Caco-2 (cell line): ENCODE measurements at regions not wholly inside any gene's neighbourhood (a gene's known extent, or its start where the extent isn't known, plus 50 kb on each side); places are given as distances from the start of the nearest gene placed in this dataset.

ENCODE experiments used
- BruUV-seq: library from RNA; stranded (reverse); fragments of 400-500 nt; replicated peaks from 2 replicates; lab custom pipeline; 2021; lab: Mats Ljungman, UMichigan
- CTCF ChIA-PET: fragments of 300-600 bp; sonication (Branson Sonifier 250); formaldehyde crosslinking; loops from one replicate; lab custom pipeline; 2022; ENCODE audit warnings: antibody characterized with exemption; lab: Charles Lee
- POLR2A ChIA-PET: fragments of 300-600 bp; sonication (Branson Sonifier 250); formaldehyde crosslinking; loops from one replicate; lab custom pipeline; 2022; ENCODE audit warnings: antibody characterized with exemption; lab: Charles Lee
- DNase-seq, 2 experiments: peaks; one replicate each; pipeline versions ENCODE4 v3.0.0 to v3.0.0-alpha.2; 2020 to 2022
- H3K27me3 ChIP-seq: replicated peaks from 2 replicates; pipeline ENCODE4 v1.6.0; 2011; ENCODE audit warnings: low read length; ENCODE audit not compliant: control insufficient read depth, insufficient read depth
- H3K36me3 ChIP-seq: 2 replicates; pipeline ENCODE4 v1.5.1; 2011; ENCODE audit warnings: low read length; ENCODE audit not compliant: control insufficient read depth, insufficient read depth
- H3K4me1 ChIP-seq: fragments of 250-450 bp; sonication (Bioruptor Pico); 2 replicates; pipeline ENCODE4 v1.5.1; 2020; ENCODE audit warnings: mild to moderate bottlenecking
- H3K4me3 ChIP-seq: 2 replicates; pipeline ENCODE4 v1.5.1; 2011; ENCODE audit warnings: low read depth, mild to moderate bottlenecking, control low read depth, low read length
- H3K9me3 ChIP-seq: fragments of 250-450 bp; sonication (Bioruptor Pico); 2 replicates; pipeline ENCODE4 v1.5.1; 2020; ENCODE audit warnings: mild to moderate bottlenecking, moderate library complexity
- H3K27ac Mint-ChIP-seq: one replicate; pipeline ENCODE4 v1.8.0; 2022; ENCODE audit warnings: mixed read lengths; ENCODE audit not compliant: unreplicated experiment
- H3K27me3 Mint-ChIP-seq: one replicate; pipeline ENCODE4 v1.8.0; 2022; ENCODE audit warnings: mixed read lengths; ENCODE audit not compliant: insufficient read depth, unreplicated experiment
- H3K36me3 Mint-ChIP-seq: one replicate; pipeline ENCODE4 v1.8.0; 2022; ENCODE audit warnings: mild to moderate bottlenecking, mixed read lengths; ENCODE audit not compliant: insufficient read depth, unreplicated experiment
- H3K4me1 Mint-ChIP-seq: one replicate; pipeline ENCODE4 v1.8.0; 2022; ENCODE audit warnings: low read depth, mixed read lengths; ENCODE audit not compliant: unreplicated experiment
- H3K4me3 Mint-ChIP-seq: one replicate; pipeline ENCODE4 v1.8.0; 2022; ENCODE audit warnings: mild to moderate bottlenecking, moderate library complexity, mixed read lengths; ENCODE audit not compliant: unreplicated experiment
- H3K9me3 Mint-ChIP-seq: one replicate; pipeline ENCODE4 v1.8.0; 2022; ENCODE audit warnings: mixed read lengths; ENCODE audit not compliant: unreplicated experiment
- CTCF ChIP-seq, 2 experiments: fragments of 200-600 bp in 1 of 2; IDR thresholded peaks; 1 replicate in 1 of 2; 2 replicates in 1 of 2; pipeline versions ENCODE4 v1.5.1 to v1.8.0; 2011 to 2022; ENCODE audit warnings: antibody characterized with exemption in 1 of 2, control low read depth in 1 of 2, inconsistent platforms in 1 of 2, low read depth in 1 of 2, low read length in 1 of 2, mild to moderate bottlenecking in 1 of 2, moderate library complexity in 1 of 2; ENCODE audit not compliant: insufficient read depth in 1 of 2, severe bottlenecking in 1 of 2, unreplicated experiment in 1 of 2
- intact Hi-C: fragments of 100-400 bp; cut with micrococcal nuclease; formaldehyde crosslinking; loops from one replicate; pipeline ENCODE4 v1.10.0; 2022; ENCODE audit not compliant: unreplicated experiment

- intact Hi-C loops: no loop called here
- Histone ChIP-seq H3K36me3 (no peaks in the 10 kb centered on the region), H3K4me1 (no peaks in the 10 kb centered on the region), H3K9me3 (no peaks in the 10 kb centered on the region), H3K27me3 (peaks cover 2% of the 10 kb centered on the region), H3K4me3 (no peak overlapping the region)
- TF ChIP-seq CTCF (IDR thresholded peaks at IDR 0.05; ENCODE audit: insufficient read depth in 1 of 2, low read depth in 1 of 2, low read length in 1 of 2, severe bottlenecking in 1 of 2, unreplicated experiment in 1 of 2): no peak
- CTCF ChIA-PET: no interaction called here
- no peaks in the 10 kb centered on the region for H3K36me3 Mint-ChIP-seq
- peaks cover 7% of the 10 kb centered on the region for H3K9me3 Mint-ChIP-seq
- H3K4me1 Mint-ChIP-seq: no peaks in the 10 kb centered on the region
- POLR2A ChIA-PET: no interaction called here
- no TSS peak for BruUV-seq
- H3K27ac Mint-ChIP-seq: no peak overlapping the region
- no peak for DNase-seq
- peaks cover 45% of the 10 kb centered on the region for H3K27me3 Mint-ChIP-seq
- H3K4me3 Mint-ChIP-seq: no peak overlapping the region
Observed at GRCh38 chr17:77696721-77697460, 261.6 kb upstream of the TNRC6C start.

GRCh38 chr17:77697480-77698400, 260.8 kb upstream of the TNRC6C start:
- Mint-ChIP-seq H3K9me3 (peaks cover 16% of the 10 kb centered on the region), H3K4me3 (no peak overlapping the region), H3K4me1 (no peaks in the 10 kb centered on the region), H3K27me3 (peaks cover 44% of the 10 kb centered on the region), H3K27ac (no peak overlapping the region), H3K36me3 (no peaks in the 10 kb centered on the region)
- H3K27me3 ChIP-seq: peaks cover 2% of the 10 kb centered on the region
- DNase-seq: no peak
- no peaks in the 10 kb centered on the region for H3K36me3 ChIP-seq
- POLR2A ChIA-PET: no interaction called here
- intact Hi-C loops: no loop called here
- no peaks in the 10 kb centered on the region for H3K4me1 ChIP-seq
- TF ChIP-seq CTCF (IDR thresholded peaks at IDR 0.05; ENCODE audit: insufficient read depth in 1 of 2, low read depth in 1 of 2, low read length in 1 of 2, severe bottlenecking in 1 of 2, unreplicated experiment in 1 of 2): no peak
- no TSS peak for BruUV-seq
- H3K9me3 ChIP-seq: no peaks in the 10 kb centered on the region
- CTCF ChIA-PET: no interaction called here
- no peak overlapping the region for H3K4me3 ChIP-seq

GRCh38 chr17:77698903-77699623, 259.4 kb upstream of the TNRC6C start:
- no peak for TF ChIP-seq CTCF (IDR thresholded peaks at IDR 0.05; ENCODE audit: insufficient read depth in 1 of 2, low read depth in 1 of 2, low read length in 1 of 2, severe bottlenecking in 1 of 2, unreplicated experiment in 1 of 2)
- H3K4me1 ChIP-seq: no peaks in the 10 kb centered on the region
- H3K27me3 ChIP-seq: peaks cover 2% of the 10 kb centered on the region
- Mint-ChIP-seq H3K27ac (no peak overlapping the region), H3K9me3 (peaks cover 26% of the 10 kb centered on the region), H3K4me3 (no peak overlapping the region), H3K4me1 (no peaks in the 10 kb centered on the region), H3K27me3 (peaks cover 39% of the 10 kb centered on the region), H3K36me3 (no peaks in the 10 kb centered on the region)
- peaks cover 9% of the 10 kb centered on the region for H3K9me3 ChIP-seq
- no peak overlapping the region for H3K4me3 ChIP-seq
- DNase-seq: no peak
- POLR2A ChIA-PET: no interaction called here
- intact Hi-C loops: no loop called here
- no TSS peak for BruUV-seq
- H3K36me3 ChIP-seq: no peaks in the 10 kb centered on the region
- CTCF ChIA-PET: no interaction called here
